Testis (tissue), 2 donors: ENCODE measurements at regions not wholly inside any gene's neighbourhood (a gene's known extent, or its start where the extent isn't known, plus 50 kb on each side); places are given as distances from the start of the nearest gene placed in this dataset.
"Not testable (repeated sequence)": the region's sequence is repeated elsewhere in the genome, so short reads cannot be mapped to it uniquely, and the experiment has no call there.

Source experiments
- DNase-seq: peaks from one replicate; pipeline ENCODE4 v3.0.0-alpha.2; 2019
- H3K27ac ChIP-seq, 2 donors: fragments of 200-600 bp; sonication (generic); one replicate each; pipeline ENCODE4 v1.5.1; 2019
- H3K27me3 ChIP-seq: fragments of 200-600 bp; sonication (generic); one replicate; pipeline ENCODE4 v1.5.1; 2019
- H3K36me3 ChIP-seq: fragments of 200-600 bp; sonication (generic); one replicate; pipeline ENCODE4 v1.5.1; 2017; ENCODE audit warnings: low read depth; ENCODE audit errors: missing control alignments
- H3K4me1 ChIP-seq: fragments of 200-600 bp; sonication (generic); one replicate; pipeline ENCODE4 v1.5.1; 2019
- H3K4me3 ChIP-seq, 2 donors: fragments of 200-600 bp; sonication (generic); one replicate each; pipeline ENCODE4 v1.5.1; 2017 to 2019
- H3K9me3 ChIP-seq: fragments of 200-600 bp; sonication (generic); one replicate; pipeline ENCODE4 v1.5.1; 2017
- POLR2A ChIP-seq: fragments of 450-650 bp; IDR thresholded peaks from one replicate; pipeline ENCODE4 v1.6.1; 2017; ENCODE audit warnings: antibody characterized with exemption, mild to moderate bottlenecking, moderate library complexity
- WGBS, 2 donors: methylation state at CpG; one replicate each; pipeline ENCODE4 v1.1.5; 2018; 5-methylcytosine and 5-hydroxymethylcytosine counted together
- intact Hi-C: fragments of 100-400 bp; cut with DNase I; formaldehyde crosslinking; loops from one replicate; pipeline ENCODE4 v1.15.1; 2023; ENCODE audit warnings: low total_unique reads
- TF ChIP-seq, protein P1 (sequence below), 3 experiments: fragments of 450-650 bp in 2 of 3; fragments of 200-600 bp in 1 of 3; sonication (generic) in 1 of 3; IDR thresholded peaks; one replicate each; pipeline ENCODE4 v1.5.1; 2016 to 2019; ENCODE audit warnings: antibody characterized with exemption in 3 of 3, mild to moderate bottlenecking in 2 of 3, moderate library complexity in 1 of 3

DNA sequence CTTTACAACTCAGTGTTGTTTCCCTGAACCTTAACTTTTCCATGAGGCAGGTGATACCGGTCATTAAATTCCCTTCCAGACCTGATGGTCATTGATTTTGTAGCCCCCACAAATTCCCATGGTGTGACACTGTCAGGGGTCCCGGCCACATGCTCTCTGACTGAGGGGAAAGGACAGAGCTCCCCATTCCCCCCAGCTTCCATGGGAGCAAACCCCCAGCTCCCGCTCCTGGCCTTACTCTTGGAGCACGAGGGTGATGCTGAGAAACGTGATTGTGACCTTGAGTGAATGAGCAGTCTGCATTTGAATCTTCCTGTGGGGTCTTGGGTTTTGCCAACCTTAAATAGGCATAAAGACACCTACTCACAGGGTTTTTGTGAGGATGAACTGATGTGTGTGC lies 366.8 kb downstream of the RPS6KC1 start:
- DNase-seq, result no peak

DNA sequence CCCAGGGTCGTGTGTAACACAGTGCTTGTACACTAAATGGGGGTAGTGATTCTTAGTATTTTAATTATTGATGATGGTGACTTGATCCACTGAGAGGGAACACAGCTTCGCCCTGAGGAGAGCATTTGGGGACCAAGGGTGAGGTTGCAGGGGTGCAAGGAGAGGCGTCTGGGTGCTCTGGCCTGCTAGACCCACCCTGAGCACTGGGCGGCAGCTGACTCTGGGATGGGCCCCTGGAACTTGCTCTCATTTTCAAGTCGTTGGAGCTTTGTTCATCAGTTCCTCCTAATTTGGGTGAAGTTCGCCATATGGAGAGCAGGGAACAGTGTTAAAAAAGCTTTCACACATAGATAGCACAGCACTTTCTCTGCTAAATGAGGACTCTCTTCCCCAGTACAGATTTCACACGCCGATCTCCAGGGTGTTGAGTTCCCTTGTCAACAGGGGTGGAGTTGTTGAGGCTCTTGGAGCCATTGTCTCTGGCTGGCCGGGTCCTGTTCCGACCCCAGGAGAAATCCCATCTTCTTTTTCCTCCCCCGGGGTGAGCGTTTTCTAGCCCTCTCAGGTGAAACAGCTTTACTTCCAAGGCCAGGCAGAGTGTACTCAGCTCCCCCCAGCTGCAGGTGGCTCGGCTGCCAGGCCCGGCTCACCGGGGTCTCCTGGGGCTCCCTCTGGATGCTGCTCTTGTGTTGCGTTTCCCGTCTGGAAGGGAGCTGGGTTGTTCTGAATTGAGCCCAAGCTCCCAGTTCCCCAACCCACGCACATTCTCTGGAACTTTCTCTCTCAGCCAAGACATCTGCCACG lies 367.4 kb downstream of the RPS6KC1 start:
- intact Hi-C loops, result no loop called here
- H3K4me3 ChIP-seq, result no peak overlapping the region
- H3K27ac ChIP-seq, result no peak overlapping the region
- TF ChIP-seq, protein P1, sequence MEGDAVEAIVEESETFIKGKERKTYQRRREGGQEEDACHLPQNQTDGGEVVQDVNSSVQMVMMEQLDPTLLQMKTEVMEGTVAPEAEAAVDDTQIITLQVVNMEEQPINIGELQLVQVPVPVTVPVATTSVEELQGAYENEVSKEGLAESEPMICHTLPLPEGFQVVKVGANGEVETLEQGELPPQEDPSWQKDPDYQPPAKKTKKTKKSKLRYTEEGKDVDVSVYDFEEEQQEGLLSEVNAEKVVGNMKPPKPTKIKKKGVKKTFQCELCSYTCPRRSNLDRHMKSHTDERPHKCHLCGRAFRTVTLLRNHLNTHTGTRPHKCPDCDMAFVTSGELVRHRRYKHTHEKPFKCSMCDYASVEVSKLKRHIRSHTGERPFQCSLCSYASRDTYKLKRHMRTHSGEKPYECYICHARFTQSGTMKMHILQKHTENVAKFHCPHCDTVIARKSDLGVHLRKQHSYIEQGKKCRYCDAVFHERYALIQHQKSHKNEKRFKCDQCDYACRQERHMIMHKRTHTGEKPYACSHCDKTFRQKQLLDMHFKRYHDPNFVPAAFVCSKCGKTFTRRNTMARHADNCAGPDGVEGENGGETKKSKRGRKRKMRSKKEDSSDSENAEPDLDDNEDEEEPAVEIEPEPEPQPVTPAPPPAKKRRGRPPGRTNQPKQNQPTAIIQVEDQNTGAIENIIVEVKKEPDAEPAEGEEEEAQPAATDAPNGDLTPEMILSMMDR (IDR thresholded peaks at IDR 0.05), result no peak
- TF ChIP-seq POLR2A, result no peak
- no peaks in the 10 kb centered on the region for H3K9me3 ChIP-seq
- H3K4me1 ChIP-seq, result no peaks in the 10 kb centered on the region
- no peak for DNase-seq
- 72 to 74% methylated on average over 15 to 19 of the region's 19 CpGs for WGBS, 2 donors
- no peaks in the 10 kb centered on the region for H3K27me3 ChIP-seq
- H3K36me3 ChIP-seq, result no peaks in the 10 kb centered on the region

More for the DNA sequence above, 366.8 kb downstream of the RPS6KC1 start:
- intact Hi-C loops, result no loop called here
- Histone ChIP-seq H3K27ac (no peak overlapping the region), H3K9me3 (no peaks in the 10 kb centered on the region), H3K4me1 (no peaks in the 10 kb centered on the region), H3K27me3 (no peaks in the 10 kb centered on the region), H3K36me3 (no peaks in the 10 kb centered on the region), H3K4me3 (no peak overlapping the region)
- WGBS, 2 donors, result 72 to 87% methylated on average over 5 of the region's 5 CpGs
- TF ChIP-seq, protein P1 (IDR thresholded peaks at IDR 0.05), result no peak
- TF ChIP-seq POLR2A, result no peak

DNA sequence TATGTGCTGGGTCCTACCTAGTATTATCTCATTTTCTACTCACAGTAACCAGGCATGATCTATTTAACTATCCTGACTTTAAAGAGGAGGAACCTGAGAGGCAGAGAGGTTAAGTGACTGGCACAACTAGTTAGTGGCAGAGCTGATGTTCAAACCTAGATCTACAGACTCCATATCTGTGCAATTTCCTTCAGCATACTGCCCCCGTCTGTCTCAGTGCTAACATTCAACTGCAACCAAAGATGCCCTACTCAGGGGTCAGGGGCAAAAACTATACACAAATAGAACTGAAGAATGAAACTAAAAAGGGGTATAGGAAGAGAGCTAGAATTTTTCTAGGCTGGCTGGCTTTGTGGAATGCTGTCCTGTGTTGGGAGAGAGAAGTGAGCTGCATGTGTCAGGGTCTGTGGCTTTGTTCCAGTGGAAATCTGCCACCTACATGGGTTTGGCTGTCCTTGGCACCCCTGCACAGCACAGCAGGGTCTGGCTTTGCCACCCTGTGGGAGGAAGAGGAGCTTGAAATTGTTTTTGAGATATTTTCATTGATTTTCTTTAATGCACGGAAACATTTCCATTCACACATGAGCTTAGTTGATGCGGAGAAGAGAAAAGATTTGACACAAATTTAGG lies 368.5 kb downstream of the RPS6KC1 start:
- 83 to 94% methylated on average over 3 of the region's 3 CpGs for WGBS, 2 donors
- Histone ChIP-seq H3K4me3 (no peak overlapping the region), H3K36me3 (no peaks in the 10 kb centered on the region), H3K4me1 (no peaks in the 10 kb centered on the region), H3K27me3 (no peaks in the 10 kb centered on the region), H3K9me3 (no peaks in the 10 kb centered on the region), H3K27ac (no peak overlapping the region)
- DNase-seq, result no peak
- intact Hi-C loops, result no loop called here
- no peak for TF ChIP-seq POLR2A
- TF ChIP-seq, protein P1 (IDR thresholded peaks at IDR 0.05), result no peak

- H3K4me3 ChIP-seq, H3K27ac ChIP-seq, H3K36me3 ChIP-seq, H3K4me1 ChIP-seq, intact Hi-C loops, DNase-seq, H3K9me3 ChIP-seq, H3K27me3 ChIP-seq: not testable (repeated sequence)
- WGBS, 2 donors, result 89 to 98% methylated on average over 7 of the region's 7 CpGs
Measured at GRCh38 chr1:213421178-213421577, 370.1 kb downstream of the RPS6KC1 start.

DNA sequence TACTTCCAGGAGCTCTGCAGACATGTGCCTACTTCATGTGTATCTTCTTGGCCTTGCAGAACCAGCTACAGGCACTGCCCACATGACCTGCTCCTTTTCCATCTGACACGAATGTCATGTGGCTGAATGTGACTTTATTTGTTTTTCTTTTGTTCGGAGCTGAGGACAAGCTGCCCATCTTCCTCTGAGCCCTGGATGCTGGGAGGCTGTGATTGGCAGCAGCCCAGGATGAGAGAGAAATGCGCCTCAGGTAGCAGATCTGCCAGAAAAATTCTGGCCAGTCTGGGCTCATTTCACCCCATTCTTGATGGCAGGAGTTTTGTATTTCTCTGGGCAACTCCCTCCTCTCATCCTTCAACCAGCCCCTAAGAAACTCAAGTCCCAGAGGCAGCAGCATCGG lies 372.0 kb downstream of the RPS6KC1 start:
- intact Hi-C loops, result no loop called here

More for the DNA sequence above, 372.0 kb downstream of the RPS6KC1 start:
- Histone ChIP-seq H3K4me1 (no peaks in the 10 kb centered on the region), H3K27me3 (no peaks in the 10 kb centered on the region), H3K36me3 (no peaks in the 10 kb centered on the region), H3K9me3 (no peaks in the 10 kb centered on the region), H3K4me3 (no peak overlapping the region), H3K27ac (no peak overlapping the region)
- no peak for DNase-seq
- 69 to 86% methylated on average over 4 of the region's 4 CpGs for WGBS, 2 donors
- TF ChIP-seq, protein P1 (IDR thresholded peaks at IDR 0.05), result no peak
- TF ChIP-seq POLR2A, result no peak
